Sigmoid colon (tissue), 6 donors: ENCODE measurements at regions not wholly inside any gene's neighbourhood (a gene's known extent, or its start where the extent isn't known, plus 50 kb on each side); places are given as distances from the start of the nearest gene placed in this dataset.
A peak's percentile ranks its signal among the peaks of the same experiment; 100 is the strongest.
"Not testable (repeated sequence)": the region's sequence is repeated elsewhere in the genome, so short reads cannot be mapped to it uniquely, and the experiment has no call there.

Experiments used
- DNase-seq: peaks from one replicate; pipeline ENCODE4 v3.0.0-alpha.2; 2019
- H3K27ac ChIP-seq, 4 donors: fragments of 200-600 bp; sonication (generic); one replicate each; pipeline ENCODE4 v1.5.1; 2016 to 2019; ENCODE audit warnings: mild to moderate bottlenecking in 1 of 4
- H3K27me3 ChIP-seq, 3 donors: fragments of 200-600 bp; sonication (generic); one replicate each; pipeline ENCODE4 v1.5.1; 2019; ENCODE audit warnings: mild to moderate bottlenecking in 1 of 3
- H3K36me3 ChIP-seq, 4 donors: fragments of 200-600 bp; sonication (generic); one replicate each; pipeline ENCODE4 v1.5.1; 2016 to 2019
- H3K4me1 ChIP-seq, 4 donors: fragments of 200-600 bp; sonication (generic); one replicate each; pipeline ENCODE4 v1.5.1; 2017 to 2019
- H3K4me3 ChIP-seq, 4 donors: fragments of 200-600 bp; sonication (generic); one replicate each; pipeline ENCODE4 v1.5.1; 2017 to 2019; ENCODE audit warnings: mild to moderate bottlenecking in 2 of 4, moderate library complexity in 1 of 4
- H3K9me3 ChIP-seq, 4 donors: fragments of 200-600 bp in 3 of 4; sonication (generic) in 3 of 4; one replicate each; pipeline versions ENCODE4 v1.5.1 to v1.6.1; 2013 to 2019
- CTCF ChIP-seq, 4 experiments: fragments of 450-650 bp in 3 of 4; fragments of 200-600 bp in 1 of 4; IDR thresholded peaks; one replicate each; pipeline ENCODE4 v1.5.1; 2016 to 2019; ENCODE audit warnings: antibody characterized with exemption in 4 of 4, mild to moderate bottlenecking in 3 of 4, moderate library complexity in 2 of 4
- EP300 ChIP-seq, 4 donors: sonication (generic); formaldehyde crosslinking; IDR thresholded peaks; one replicate each; pipeline ENCODE4 v1.6.1; 2017; ENCODE audit warnings: antibody characterized with exemption in 4 of 4
- POLR2A ChIP-seq, 2 donors: fragments of 450-650 bp; IDR thresholded peaks; one replicate each; pipeline ENCODE4 v1.6.1; 2016; ENCODE audit warnings: antibody characterized with exemption in 2 of 2, mild to moderate bottlenecking in 2 of 2, moderate library complexity in 2 of 2
- POLR2AphosphoS5 ChIP-seq, 4 donors: sonication (generic); formaldehyde crosslinking; IDR thresholded peaks; one replicate each; pipeline ENCODE4 v1.6.1; 2017; ENCODE audit warnings: antibody characterized with exemption in 4 of 4
- WGBS, 2 donors: extraction: QIAGEN DNeasy Blood & Tissue Kit; methylation state at CpG; one replicate each; pipeline ENCODE4 v1.1.7; 2013; 5-methylcytosine and 5-hydroxymethylcytosine counted together
- intact Hi-C: fragments of 100-400 bp; cut with DNase I; formaldehyde crosslinking; loops from one replicate; pipeline ENCODE4 v1.15.1; 2023
- donor health status: healthy with polysubstance abuse.
- donor health status: healthy.

- no peak for DNase-seq
Measured at GRCh38 chr15:81922143-81922542, 123.7 kb downstream of the MEX3B start.

GRCh38 chr15:81921163-81921562, 124.7 kb downstream of the MEX3B start:
- DNase-seq = no peak
- Histone ChIP-seq H3K36me3 (no peaks in the 10 kb centered on the region), H3K4me1 (peaks cover 0 to 14% (median 9%) of the 10 kb centered on the region in 4 donors), H3K27ac (no peak overlapping the region), H3K9me3 (peaks cover 0 to 11% (median 5%) of the 10 kb centered on the region in 4 donors), H3K4me3 (no peak overlapping the region), H3K27me3 (no peaks in the 10 kb centered on the region)
- TF ChIP-seq CTCF (IDR thresholded peaks at IDR 0.05) (no peak), POLR2A (IDR thresholded peaks at IDR 0.05) (no peak), EP300 (IDR thresholded peaks at IDR 0.05) (no peak), POLR2AphosphoS5 (IDR thresholded peaks at IDR 0.05) (no peak)
- 67 to 78% methylated on average over 1 of the region's 1 CpG for WGBS, 2 donors
- intact Hi-C loops = no loop called here

More at GRCh38 chr15:81922143-81922542, 123.7 kb downstream of the MEX3B start:
- H3K27me3 ChIP-seq = no peaks in the 10 kb centered on the region
- intact Hi-C loops = no loop called here
- no peak overlapping the region for H3K4me3 ChIP-seq
- TF ChIP-seq POLR2A (IDR thresholded peaks at IDR 0.05) (no peak), CTCF (IDR thresholded peaks at IDR 0.05) (no peak), EP300 (IDR thresholded peaks at IDR 0.05) (no peak), POLR2AphosphoS5 (IDR thresholded peaks at IDR 0.05) (no peak)
- peaks cover 0 to 14% (median 9%) of the 10 kb centered on the region in 4 donors for H3K4me1 ChIP-seq
- no peaks in the 10 kb centered on the region for H3K36me3 ChIP-seq
- peaks cover 0 to 11% (median 5%) of the 10 kb centered on the region in 4 donors for H3K9me3 ChIP-seq
- H3K27ac ChIP-seq = no peak overlapping the region

- Histone ChIP-seq H3K4me1 (peaks cover 0 to 16% (median 11%) of the 10 kb centered on the region in 4 donors), H3K9me3 (peaks cover 0 to 11% (median 5%) of the 10 kb centered on the region in 4 donors)
- H3K36me3 ChIP-seq, intact Hi-C loops, H3K4me3 ChIP-seq, H3K27ac ChIP-seq, DNase-seq, H3K27me3 ChIP-seq: not testable (repeated sequence)
- WGBS, 2 donors = 93 to 100% methylated on average over 1 of the region's 1 CpG
Measured at GRCh38 chr15:81918767-81919166, 127.1 kb downstream of the MEX3B start.

- Histone ChIP-seq H3K9me3 (peaks cover 0 to 8% (median 5%) of the 10 kb centered on the region in 4 donors), H3K4me3 (no peak overlapping the region), H3K27me3 (no peaks in the 10 kb centered on the region), H3K27ac (no peak overlapping the region), H3K36me3 (no peaks in the 10 kb centered on the region), H3K4me1 (peaks cover 0 to 35% (median 26%) of the 10 kb centered on the region in 4 donors)
- TF ChIP-seq EP300 (IDR thresholded peaks at IDR 0.05) (no peak), POLR2AphosphoS5 (IDR thresholded peaks at IDR 0.05) (no peak), CTCF (IDR thresholded peaks at IDR 0.05) (no peak), POLR2A (IDR thresholded peaks at IDR 0.05) (no peak)
- intact Hi-C loops = no loop called here
- DNase-seq = no peak
Measured at GRCh38 chr15:81916451-81916850, 129.4 kb downstream of the MEX3B start.

GRCh38 chr15:81915990-81916389, 129.8 kb downstream of the MEX3B start:
- no peak overlapping the region for H3K4me3 ChIP-seq
- intact Hi-C loops = no loop called here
- no peak overlapping the region for H3K27ac ChIP-seq
- H3K27me3 ChIP-seq = no peaks in the 10 kb centered on the region
- H3K9me3 ChIP-seq = peaks cover 0 to 8% (median 3%) of the 10 kb centered on the region in 4 donors
- no peaks in the 10 kb centered on the region for H3K36me3 ChIP-seq
- H3K4me1 ChIP-seq = peaks cover 0 to 40% (median 31%) of the 10 kb centered on the region in 4 donors
- TF ChIP-seq POLR2AphosphoS5 (IDR thresholded peaks at IDR 0.05) (no peak), POLR2A (IDR thresholded peaks at IDR 0.05) (no peak)
- DNase-seq = no peak
- WGBS, 2 donors = 72 to 78% methylated on average over 5 of the region's 5 CpGs

GRCh38 chr15:81914734-81915256, 131.0 kb downstream of the MEX3B start:
- H3K36me3 ChIP-seq = no peaks in the 10 kb centered on the region
- TF ChIP-seq CTCF (IDR thresholded peaks at IDR 0.05) (no peak), EP300 (IDR thresholded peaks at IDR 0.05) (no peak), POLR2A (IDR thresholded peaks at IDR 0.05) (no peak), POLR2AphosphoS5 (IDR thresholded peaks at IDR 0.05) (no peak)
- no peak overlapping the region for H3K4me3 ChIP-seq
- DNase-seq = no peak
- 69 to 72% methylated on average over 7 of the region's 7 CpGs for WGBS, 2 donors
- intact Hi-C loops = no loop called here
- peak overlapping the region in 3 of 4 donors; percentile 13 to 22 (median 22) for H3K27ac ChIP-seq
- H3K27me3 ChIP-seq = no peaks in the 10 kb centered on the region
- H3K4me1 ChIP-seq = peaks cover 0 to 52% (median 43%) of the 10 kb centered on the region in 4 donors
- peaks cover 0 to 5% (median 0%) of the 10 kb centered on the region in 4 donors for H3K9me3 ChIP-seq
